Stimulated activated CD8-positive, alpha-beta memory T cell treated with anti-CD3 and anti-CD28 coated beads, Interleukin-15, amount 100 ng/mL, for 24 hours (primary cell): ENCODE measurements at regions not wholly inside any gene's neighbourhood (a gene's known extent, or its start where the extent isn't known, plus 50 kb on each side); places are given as distances from the start of the nearest gene placed in this dataset.

Source experiments
- DNase-seq: peaks from one replicate; pipeline ENCODE4 v3.0.0-alpha.2; 2020; ENCODE audit warnings: low read depth

- DNase-seq, result no peak
These were observed 184.1 kb upstream of the LNX1 start for GRCh38 chr4:53775381-53775780.

GRCh38 chr4:53771326-53771725 is 180.0 kb upstream of the LNX1 start:
- DNase-seq, result no peak

- no peak for DNase-seq
These were observed 176.2 kb upstream of the LNX1 start for GRCh38 chr4:53767482-53767881.

DNA sequence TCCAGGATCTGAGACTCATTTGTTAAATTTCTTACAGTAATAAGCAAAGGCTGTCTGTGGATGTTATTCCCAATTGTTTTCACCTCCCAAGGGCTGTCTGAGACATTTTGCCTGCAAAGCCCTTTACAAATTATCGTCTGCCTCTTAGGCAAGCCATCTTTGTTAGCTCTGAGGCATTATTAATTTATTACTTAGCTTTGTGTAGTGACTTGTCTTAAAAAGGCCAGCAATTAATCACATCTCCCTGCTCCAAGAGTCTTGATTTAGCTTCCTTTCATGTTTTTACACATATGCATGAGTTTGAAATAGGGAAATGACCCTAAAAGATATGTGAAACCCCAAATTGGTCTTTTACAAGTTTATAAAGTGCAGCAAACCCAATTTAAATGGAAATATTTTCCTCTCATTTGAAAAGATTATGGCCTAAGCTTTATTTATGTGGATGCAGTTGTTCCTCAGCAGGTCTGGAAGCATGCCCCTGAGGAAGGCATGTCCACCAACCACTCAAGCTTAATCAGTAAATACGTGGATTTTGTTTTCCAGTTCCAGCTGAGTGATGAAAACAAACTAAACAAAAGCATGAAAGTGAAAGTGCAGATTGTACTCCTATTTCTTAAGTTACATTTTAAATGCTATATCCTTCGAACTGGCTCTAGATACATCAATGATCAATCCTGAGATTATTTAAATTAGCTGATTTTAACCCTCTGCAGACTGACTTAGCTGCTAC is 173.6 kb upstream of the LNX1 start:
- no peak for DNase-seq

GRCh38 chr4:53763813-53764597 is 172.7 kb upstream of the LNX1 start:
- no peak for DNase-seq

- DNase-seq, result no peak
These were observed 164.4 kb upstream of the LNX1 start for GRCh38 chr4:53755656-53756055.

GRCh38 chr4:53752124-53752523 is 160.8 kb upstream of the LNX1 start:
- no peak for DNase-seq

- DNase-seq, result no peak
These were observed 157.1 kb upstream of the LNX1 start for GRCh38 chr4:53748328-53748772.

GRCh38 chr4:53747401-53747800 is 156.1 kb upstream of the LNX1 start:
- no peak for DNase-seq

DNA sequence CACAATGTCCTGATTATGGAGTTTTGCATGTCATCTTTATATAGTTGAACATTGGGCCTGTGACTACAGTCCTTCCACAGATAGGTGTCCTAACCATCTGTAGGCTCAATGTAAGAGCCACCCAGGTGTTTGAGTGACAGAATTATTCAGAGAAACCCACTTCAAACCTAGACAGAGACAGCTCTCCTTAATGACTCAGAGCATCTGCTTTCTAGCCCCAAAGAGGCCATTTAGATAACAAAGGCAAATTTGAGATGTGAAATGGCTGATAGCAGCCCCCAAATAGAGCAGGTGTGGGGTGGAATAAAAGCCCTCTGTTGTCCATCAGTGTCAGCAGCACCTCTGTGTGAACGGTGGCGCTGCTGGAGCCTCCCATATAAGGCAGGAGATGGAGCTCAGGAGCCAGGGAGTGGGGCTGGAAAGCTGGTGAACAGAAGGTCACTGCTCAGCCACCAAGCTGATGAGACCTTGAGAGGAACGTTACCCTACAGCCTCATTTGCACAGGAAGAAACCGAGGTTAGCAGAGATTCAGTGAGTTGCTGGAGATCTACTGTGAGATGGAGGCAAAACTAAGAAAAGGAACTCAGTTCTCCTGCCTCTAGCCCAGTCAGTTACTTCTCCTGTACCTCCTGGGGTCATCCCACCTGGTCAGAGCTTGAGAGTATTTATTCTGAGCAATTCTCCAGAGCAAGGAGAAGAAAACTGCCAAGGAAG is 153.3 kb upstream of the LNX1 start:
- DNase-seq, result no peak

- no peak for DNase-seq
These were observed 143.5 kb upstream of the LNX1 start for GRCh38 chr4:53734584-53735353.

GRCh38 chr4:53734182-53734581 is 142.9 kb upstream of the LNX1 start:
- no peak for DNase-seq

DNA sequence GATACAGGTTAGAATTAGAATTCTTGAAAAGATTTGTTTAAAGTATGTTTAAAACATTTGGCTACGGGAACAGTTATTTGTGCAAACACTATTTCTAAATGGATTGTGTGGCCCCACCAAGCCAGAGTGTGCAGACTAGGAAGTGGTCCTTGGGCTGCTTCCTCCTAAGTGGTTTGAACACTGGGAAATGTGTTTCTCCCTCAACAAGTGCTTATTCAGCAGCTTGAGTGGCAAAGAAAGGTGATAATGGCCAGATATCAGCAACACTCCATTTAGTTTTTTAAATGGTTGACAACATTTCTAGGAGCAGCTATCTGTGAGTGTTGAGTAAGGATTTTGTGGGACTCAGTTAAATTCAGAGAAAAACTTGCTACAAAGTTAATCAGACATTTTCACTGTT is 141.4 kb upstream of the LNX1 start:
- DNase-seq, result no peak

DNA sequence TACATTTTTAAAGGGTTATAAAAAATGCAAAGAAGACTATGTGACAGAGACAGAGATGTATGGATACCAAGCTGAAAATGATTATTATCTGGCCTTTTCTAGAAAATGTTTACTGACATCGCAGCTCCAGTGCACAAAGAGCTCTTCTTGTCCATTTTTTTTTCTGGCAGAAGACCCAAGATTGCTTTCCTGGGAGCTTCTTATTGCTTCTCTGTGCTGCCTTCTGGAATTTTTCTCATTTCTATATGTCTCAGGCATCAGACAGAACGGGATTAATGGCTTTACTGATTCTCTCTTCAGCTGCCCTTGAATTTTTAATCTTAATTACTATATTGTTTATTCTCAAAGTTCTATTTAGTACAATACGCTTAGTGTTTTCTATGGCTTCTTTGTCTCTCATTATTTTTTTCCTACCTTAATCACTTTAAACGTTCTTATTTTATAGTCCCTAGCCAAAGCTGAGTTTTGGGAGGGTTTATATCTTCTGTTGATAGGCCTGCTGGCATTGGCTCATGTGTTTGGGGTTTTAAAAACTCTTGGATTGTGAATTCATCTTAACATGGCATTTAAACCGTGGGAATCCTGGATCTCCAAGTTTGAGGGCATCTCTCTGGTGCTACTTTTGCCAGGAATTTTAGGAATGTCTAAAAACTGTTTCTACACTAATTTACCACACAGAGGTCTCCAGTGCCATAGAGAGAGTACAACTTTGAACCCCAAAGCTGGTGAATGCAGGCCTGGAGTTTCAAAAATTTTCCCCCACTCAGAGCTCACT is 138.9 kb upstream of the LNX1 start:
- no peak for DNase-seq

DNA sequence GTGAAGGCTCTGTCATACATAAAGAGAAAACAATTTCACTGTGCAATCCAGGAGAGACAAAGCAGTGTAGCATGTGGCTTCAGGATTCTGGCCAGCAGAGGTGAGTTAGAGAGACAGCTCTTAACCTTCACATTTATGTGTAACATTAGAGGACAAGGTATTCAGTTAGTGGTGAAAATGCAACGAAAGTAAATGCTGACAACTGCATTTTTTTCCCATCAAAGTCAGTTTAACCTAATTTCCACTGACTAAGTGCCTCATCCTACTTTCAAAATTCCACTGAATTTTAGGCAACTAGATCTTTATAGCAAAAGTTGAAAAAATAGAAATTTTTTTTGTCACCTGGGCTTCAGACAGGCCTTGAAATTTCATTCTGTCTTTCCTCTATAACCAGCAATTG is 130.8 kb upstream of the LNX1 start:
- DNase-seq, result no peak

DNA sequence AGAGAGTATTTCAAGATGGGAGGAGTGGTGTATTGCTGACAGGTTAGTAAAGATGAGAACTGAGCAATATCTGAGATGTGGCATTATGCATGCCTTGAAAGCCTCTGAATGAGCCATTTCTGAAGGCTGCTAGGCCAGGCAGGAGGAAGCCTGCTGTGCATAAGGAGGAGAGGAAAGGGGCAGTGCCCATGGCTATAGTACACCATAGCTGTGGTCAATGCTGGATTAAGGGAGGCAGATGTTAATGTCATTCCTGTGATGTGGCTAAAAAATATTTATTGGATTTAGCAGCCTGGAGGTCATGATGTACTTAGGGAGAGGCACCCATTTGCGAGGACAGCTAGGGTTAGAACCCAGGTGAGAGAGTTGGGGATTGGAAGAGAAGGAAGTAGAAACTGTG is 130.0 kb upstream of the LNX1 start:
- no peak for DNase-seq

GRCh38 chr4:53720776-53721175 is 129.5 kb upstream of the LNX1 start:
- DNase-seq, result no peak

- no peak for DNase-seq
These were observed 125.8 kb upstream of the LNX1 start for GRCh38 chr4:53717064-53717549.

DNA sequence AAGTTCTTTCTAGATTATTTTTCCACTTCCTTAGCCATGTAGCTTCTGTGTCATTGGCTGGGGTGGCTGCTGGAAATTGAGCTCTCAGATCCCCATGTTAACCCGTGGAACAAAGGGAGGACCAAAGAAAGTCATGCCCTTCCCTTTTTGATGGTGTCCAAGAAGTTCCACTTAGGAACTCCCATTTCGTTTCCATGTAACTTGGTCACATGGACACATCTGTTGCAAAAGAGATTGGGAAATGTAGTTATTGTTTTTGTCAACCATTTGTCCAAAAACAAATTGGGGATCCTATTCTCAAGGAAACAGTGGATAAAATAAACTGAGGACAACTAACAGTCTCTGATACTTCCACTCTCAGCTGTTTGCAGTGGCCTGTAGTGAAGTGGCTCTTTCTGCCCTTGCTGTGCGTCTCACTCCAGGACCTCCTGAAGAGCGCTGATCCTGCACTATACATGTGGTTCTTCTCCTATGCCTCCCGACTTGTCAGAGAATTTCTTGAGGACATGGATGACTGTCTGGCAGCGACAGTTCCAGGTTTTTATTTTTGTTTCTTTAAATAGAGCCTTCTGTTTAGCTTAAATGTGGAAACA is 125.3 kb upstream of the LNX1 start:
- no peak for DNase-seq

DNA sequence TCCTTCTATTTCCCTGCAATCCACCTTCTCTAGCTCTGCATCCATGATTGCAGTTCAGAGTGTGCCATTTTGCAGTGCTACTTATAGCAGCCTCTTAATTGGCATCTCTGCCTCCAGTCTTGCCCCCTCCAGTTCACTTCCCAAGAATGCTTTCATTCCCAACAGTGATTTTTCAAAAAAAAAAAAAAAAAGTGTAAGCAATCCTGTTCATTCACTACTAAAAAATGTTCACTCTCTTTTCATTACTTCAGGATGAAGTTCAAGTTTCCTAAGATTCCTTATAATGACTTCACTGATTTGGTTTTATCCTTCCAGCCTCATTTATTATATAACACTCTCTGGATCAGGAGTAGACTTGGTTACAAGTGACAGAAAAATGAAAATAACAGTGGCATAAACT is 124.7 kb upstream of the LNX1 start:
- no peak for DNase-seq
